Suprapubic skin (tissue), 4 donors: ENCODE measurements at regions not wholly inside any gene's neighbourhood (a gene's known extent, or its start where the extent isn't known, plus 50 kb on each side); places are given as distances from the start of the nearest gene placed in this dataset.
"Not testable (repeated sequence)": the region's sequence is repeated elsewhere in the genome, so short reads cannot be mapped to it uniquely, and the experiment has no call there.

Experiments used
- DNase-seq, 2 donors: peaks; one replicate each; pipeline ENCODE4 v3.0.0-alpha.2; 2019; ENCODE audit warnings: low spot score in 2 of 2
- H3K27ac ChIP-seq: fragments of 200-600 bp; sonication (generic); one replicate; pipeline ENCODE4 v1.5.1; 2019
- H3K27me3 ChIP-seq: fragments of 200-600 bp; sonication (generic); one replicate; pipeline ENCODE4 v1.5.1; 2019
- H3K36me3 ChIP-seq: fragments of 200-600 bp; sonication (generic); one replicate; pipeline ENCODE4 v1.5.1; 2019
- H3K4me1 ChIP-seq: fragments of 200-600 bp; sonication (generic); one replicate; pipeline ENCODE4 v1.5.1; 2019
- H3K4me3 ChIP-seq: fragments of 200-600 bp; sonication (generic); one replicate; pipeline ENCODE4 v1.5.1; 2019; ENCODE audit warnings: mild to moderate bottlenecking
- H3K9me3 ChIP-seq: fragments of 200-600 bp; sonication (generic); one replicate; pipeline ENCODE4 v1.5.1; 2019
- EP300 ChIP-seq: sonication (generic); formaldehyde crosslinking; IDR thresholded peaks from one replicate; pipeline ENCODE4 v1.6.1; 2017; ENCODE audit warnings: antibody characterized with exemption
- POLR2A ChIP-seq, 2 donors: fragments of 450-650 bp; IDR thresholded peaks; one replicate each; pipeline ENCODE4 v1.6.1; 2017; ENCODE audit warnings: antibody characterized with exemption in 2 of 2, mild to moderate bottlenecking in 2 of 2, moderate library complexity in 2 of 2
- POLR2AphosphoS5 ChIP-seq, 3 donors: sonication (generic); formaldehyde crosslinking; IDR thresholded peaks; one replicate each; pipeline ENCODE4 v1.6.1; 2017; ENCODE audit warnings: antibody characterized with exemption in 3 of 3
- WGBS: methylation state at CpG from one replicate; pipeline ENCODE4 v1.1.5; 2018; 5-methylcytosine and 5-hydroxymethylcytosine counted together
- TF ChIP-seq, protein P1 (sequence below), 2 donors: fragments of 200-600 bp in 1 of 2; fragments of 450-650 bp in 1 of 2; sonication (generic) in 1 of 2; IDR thresholded peaks; one replicate each; pipeline ENCODE4 v1.5.1; 2016 to 2019; ENCODE audit warnings: antibody characterized with exemption in 2 of 2, mild to moderate bottlenecking in 1 of 2, moderate library complexity in 1 of 2

GRCh38 chr7:131083781-131084180 lies 243.9 kb upstream of the MKLN1 start:
- 84% methylated on average over 1 of the region's 1 CpG for WGBS
- peaks cover 17% of the 10 kb centered on the region for H3K4me1 ChIP-seq

GRCh38 chr7:131084336-131084735 lies 243.3 kb upstream of the MKLN1 start:
- not testable (repeated sequence) for H3K27ac ChIP-seq, DNase-seq, H3K4me3 ChIP-seq, H3K27me3 ChIP-seq, H3K9me3 ChIP-seq, H3K36me3 ChIP-seq
- WGBS = 93% methylated on average over 1 of the region's 1 CpG
- H3K4me1 ChIP-seq = peaks cover 18% of the 10 kb centered on the region

More at GRCh38 chr7:131083781-131084180, 243.9 kb upstream of the MKLN1 start:
- Histone ChIP-seq H3K36me3 (peaks cover 4% of the 10 kb centered on the region), H3K27ac (no peak overlapping the region), H3K4me3 (no peak overlapping the region), H3K9me3 (no peaks in the 10 kb centered on the region), H3K27me3 (no peaks in the 10 kb centered on the region)
- TF ChIP-seq, protein P1, sequence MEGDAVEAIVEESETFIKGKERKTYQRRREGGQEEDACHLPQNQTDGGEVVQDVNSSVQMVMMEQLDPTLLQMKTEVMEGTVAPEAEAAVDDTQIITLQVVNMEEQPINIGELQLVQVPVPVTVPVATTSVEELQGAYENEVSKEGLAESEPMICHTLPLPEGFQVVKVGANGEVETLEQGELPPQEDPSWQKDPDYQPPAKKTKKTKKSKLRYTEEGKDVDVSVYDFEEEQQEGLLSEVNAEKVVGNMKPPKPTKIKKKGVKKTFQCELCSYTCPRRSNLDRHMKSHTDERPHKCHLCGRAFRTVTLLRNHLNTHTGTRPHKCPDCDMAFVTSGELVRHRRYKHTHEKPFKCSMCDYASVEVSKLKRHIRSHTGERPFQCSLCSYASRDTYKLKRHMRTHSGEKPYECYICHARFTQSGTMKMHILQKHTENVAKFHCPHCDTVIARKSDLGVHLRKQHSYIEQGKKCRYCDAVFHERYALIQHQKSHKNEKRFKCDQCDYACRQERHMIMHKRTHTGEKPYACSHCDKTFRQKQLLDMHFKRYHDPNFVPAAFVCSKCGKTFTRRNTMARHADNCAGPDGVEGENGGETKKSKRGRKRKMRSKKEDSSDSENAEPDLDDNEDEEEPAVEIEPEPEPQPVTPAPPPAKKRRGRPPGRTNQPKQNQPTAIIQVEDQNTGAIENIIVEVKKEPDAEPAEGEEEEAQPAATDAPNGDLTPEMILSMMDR (IDR thresholded peaks at IDR 0.05) = no peak
- TF ChIP-seq EP300 (no peak), POLR2AphosphoS5 (IDR thresholded peaks at IDR 0.05) (no peak), POLR2A (IDR thresholded peaks at IDR 0.05) (no peak)
- no peak for DNase-seq

DNA sequence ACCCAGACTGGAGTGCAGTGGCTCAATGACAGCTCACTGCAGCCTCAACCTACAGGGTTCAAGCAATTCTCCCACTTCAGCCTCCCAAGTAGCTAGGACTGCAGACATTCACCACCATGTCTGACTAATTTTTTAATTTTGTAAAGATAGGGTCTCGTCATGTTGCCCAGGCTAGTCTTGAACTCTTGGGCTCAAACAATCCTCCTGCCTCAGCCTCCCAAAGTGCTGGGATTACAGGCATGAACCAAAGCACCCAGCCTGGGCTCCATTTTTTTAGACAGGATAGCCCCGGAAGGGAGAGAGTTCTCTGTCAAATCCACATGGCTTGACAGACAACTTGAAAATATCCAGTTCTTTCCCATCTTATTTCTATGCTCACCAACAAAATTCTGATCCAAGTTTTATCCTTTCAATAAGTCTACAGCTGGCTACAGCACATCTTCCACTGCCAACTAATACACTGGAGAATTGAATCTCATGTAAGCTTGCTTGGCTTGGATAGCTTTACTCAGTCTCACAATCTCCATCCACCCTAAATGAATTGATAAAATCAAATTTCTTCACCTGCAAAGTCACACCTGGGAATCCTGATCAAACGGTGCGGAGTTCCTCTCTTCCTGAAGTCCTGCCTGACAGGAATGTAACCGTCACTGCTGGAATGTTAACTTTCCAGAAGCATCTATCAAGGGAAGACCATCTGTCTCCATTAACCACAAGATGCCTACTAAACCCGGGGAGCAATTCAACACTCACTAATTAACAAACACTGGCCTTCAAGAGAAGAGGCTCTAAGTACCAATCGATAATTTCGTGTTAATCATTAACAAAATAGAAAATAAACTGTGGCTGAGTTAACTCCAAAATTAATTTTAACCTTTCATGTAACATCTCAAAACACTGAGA lies 239.7 kb upstream of the MKLN1 start:
- Histone ChIP-seq H3K27me3 (no peaks in the 10 kb centered on the region), H3K27ac (no peak overlapping the region)
- 68% methylated on average over 8 of the region's 8 CpGs for WGBS

DNA sequence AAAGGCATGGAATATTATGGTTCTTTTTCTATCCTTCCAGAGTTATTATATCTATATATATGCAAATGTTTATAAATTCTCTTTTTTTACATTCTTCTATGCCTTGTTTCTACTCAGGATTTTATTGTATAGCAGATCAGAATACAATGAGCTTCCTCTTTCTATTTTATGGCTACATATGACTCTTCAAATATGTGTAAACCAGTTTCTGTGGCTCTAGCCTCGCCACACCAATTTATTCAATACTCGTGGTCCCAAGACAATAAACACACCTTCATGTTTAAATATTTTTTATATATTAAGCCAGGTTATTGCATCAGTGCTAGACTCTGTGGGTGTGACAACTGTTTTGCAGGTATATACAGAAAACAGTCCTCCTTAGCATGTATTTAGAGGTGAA lies 237.5 kb upstream of the MKLN1 start:
- WGBS = 75% methylated on average over 2 of the region's 2 CpGs
- no peak for TF ChIP-seq POLR2AphosphoS5 (IDR thresholded peaks at IDR 0.05)
- TF ChIP-seq EP300 = no peak
- TF ChIP-seq, protein P1 (IDR thresholded peaks at IDR 0.05) = no peak
- TF ChIP-seq POLR2A (IDR thresholded peaks at IDR 0.05) = no peak
- H3K27me3 ChIP-seq = no peaks in the 10 kb centered on the region
- H3K9me3 ChIP-seq = no peaks in the 10 kb centered on the region
- no peak for DNase-seq
- H3K4me1 ChIP-seq = peaks cover 45% of the 10 kb centered on the region
- H3K36me3 ChIP-seq = peaks cover 10% of the 10 kb centered on the region
- H3K4me3 ChIP-seq = no peak overlapping the region
- H3K27ac ChIP-seq = no peak overlapping the region

More for the DNA sequence above, 239.7 kb upstream of the MKLN1 start:
- no peaks in the 10 kb centered on the region for H3K9me3 ChIP-seq
- H3K4me1 ChIP-seq = peaks cover 35% of the 10 kb centered on the region
- DNase-seq = no peak
- TF ChIP-seq, protein P1 (IDR thresholded peaks at IDR 0.05) = no peak
- no peak for TF ChIP-seq POLR2A (IDR thresholded peaks at IDR 0.05)
- no peak for TF ChIP-seq POLR2AphosphoS5 (IDR thresholded peaks at IDR 0.05)
- TF ChIP-seq EP300 = no peak
- peaks cover 4% of the 10 kb centered on the region for H3K36me3 ChIP-seq
- no peak overlapping the region for H3K4me3 ChIP-seq

DNA sequence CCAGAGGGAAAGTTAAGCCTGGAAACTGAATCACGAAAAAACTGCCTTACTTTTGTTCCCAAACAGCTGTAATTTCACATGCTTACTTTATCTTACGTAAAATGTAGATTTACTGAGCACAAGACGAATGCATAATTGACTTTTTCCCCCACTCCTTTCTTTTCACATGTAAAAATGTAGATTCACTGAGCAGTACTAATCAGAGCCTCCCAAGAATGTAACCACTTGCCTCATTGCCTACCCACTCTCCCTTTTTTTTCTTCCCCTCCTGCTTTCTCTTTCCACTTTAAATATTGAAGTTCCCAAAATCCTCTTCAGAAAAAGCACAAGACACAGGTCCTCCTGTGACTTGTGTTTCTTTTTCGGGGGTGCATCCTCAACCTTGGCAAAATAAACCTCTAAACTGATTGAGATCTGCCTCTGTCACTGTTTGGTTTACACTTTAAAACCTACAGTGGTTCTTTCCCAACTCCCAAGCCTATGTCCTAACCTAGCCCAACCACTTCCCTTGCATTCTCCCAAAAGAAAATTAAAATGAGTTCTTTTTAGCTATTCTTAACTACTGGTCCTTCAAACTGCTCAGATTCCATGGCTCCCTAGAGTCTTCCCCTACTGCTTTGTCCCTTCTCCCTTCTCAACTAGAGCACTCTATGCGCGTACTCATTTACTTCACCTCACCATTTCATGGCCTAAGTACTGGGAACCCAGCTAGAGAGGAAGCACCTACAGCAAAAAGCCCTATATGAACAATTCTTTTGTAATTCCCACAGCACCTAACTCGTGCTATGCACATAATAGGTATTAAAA lies 236.6 kb upstream of the MKLN1 start:
- WGBS = 84% methylated on average over 7 of the region's 7 CpGs

More for the DNA sequence above, 236.6 kb upstream of the MKLN1 start:
- Histone ChIP-seq H3K27me3 (no peaks in the 10 kb centered on the region), H3K4me3 (no peak overlapping the region), H3K27ac (peak overlapping the region; percentile 36), H3K4me1 (peaks cover 52% of the 10 kb centered on the region), H3K36me3 (peaks cover 10% of the 10 kb centered on the region), H3K9me3 (no peaks in the 10 kb centered on the region)
- TF ChIP-seq, protein P1 (IDR thresholded peaks at IDR 0.05) = no peak
- TF ChIP-seq EP300 (no peak), POLR2AphosphoS5 (IDR thresholded peaks at IDR 0.05) (no peak), POLR2A (IDR thresholded peaks at IDR 0.05) (no peak)
- no peak for DNase-seq
